ENCODE measurements at regions not wholly inside any gene's neighbourhood (a gene's known extent, or its start where the extent isn't known, plus 50 kb on each side); places are given as distances from the start of the nearest gene placed in this dataset.

GRCh38 chr6:51057296-51057695, 238.6 kb downstream of the TFAP2B start:
- H3K27me3 ChIP-seq (replicated peaks; ENCODE audit: insufficient read depth), result no peaks in the 10 kb centered on the region
- DNase-seq (ENCODE audit: low spot score), result no peak
- H3K9me3 ChIP-seq, result no peaks in the 10 kb centered on the region
- H3K4me1 ChIP-seq (replicated peaks), result no peaks in the 10 kb centered on the region
- TF ChIP-seq POLR2A (IDR thresholded peaks at IDR 0.05), result no peak
- no peak for TF ChIP-seq POLR2AphosphoS5 (IDR thresholded peaks at IDR 0.05)
- no peak for TF ChIP-seq CTCF (IDR thresholded peaks at IDR 0.05)
- intact Hi-C loops (cut with DNase I), result no loop called here
- H3K4me3 ChIP-seq, result no peak overlapping the region
- no peak overlapping the region for H3K27ac ChIP-seq
- WGBS, result 76% methylated on average over 4 of the region's 4 CpGs
- no peaks in the 10 kb centered on the region for H3K36me3 ChIP-seq

GRCh38 chr6:51060262-51060762, 241.6 kb downstream of the TFAP2B start:
- Histone ChIP-seq H3K27me3 (replicated peaks; ENCODE audit: insufficient read depth) (no peaks in the 10 kb centered on the region), H3K4me1 (replicated peaks) (no peaks in the 10 kb centered on the region), H3K9me3 (no peaks in the 10 kb centered on the region), H3K36me3 (no peaks in the 10 kb centered on the region), H3K27ac (no peak overlapping the region), H3K4me3 (no peak overlapping the region)
- WGBS, result 86% methylated on average over 3 of the region's 3 CpGs
- intact Hi-C loops (cut with DNase I), result no loop called here
- no peak for DNase-seq (ENCODE audit: low spot score)
- TF ChIP-seq POLR2A (IDR thresholded peaks at IDR 0.05) (no peak), CTCF (IDR thresholded peaks at IDR 0.05) (no peak), POLR2AphosphoS5 (IDR thresholded peaks at IDR 0.05) (no peak)

- H3K27me3 ChIP-seq (replicated peaks; ENCODE audit: insufficient read depth), result no peaks in the 10 kb centered on the region
- H3K27ac ChIP-seq, result no peak overlapping the region
- no peaks in the 10 kb centered on the region for H3K9me3 ChIP-seq
- no peak for TF ChIP-seq CTCF (IDR thresholded peaks at IDR 0.05)
- no peak for TF ChIP-seq POLR2A (IDR thresholded peaks at IDR 0.05)
- no peak for TF ChIP-seq POLR2AphosphoS5 (IDR thresholded peaks at IDR 0.05)
- intact Hi-C loops (cut with DNase I), result no loop called here
- H3K4me1 ChIP-seq (replicated peaks), result no peaks in the 10 kb centered on the region
- DNase-seq (ENCODE audit: low spot score), result no peak
- H3K4me3 ChIP-seq, result no peak overlapping the region
- WGBS, result 65% methylated on average over 3 of the region's 3 CpGs
- H3K36me3 ChIP-seq, result no peaks in the 10 kb centered on the region
These were observed 243.6 kb downstream of the TFAP2B start for GRCh38 chr6:51062166-51062722.

- Histone ChIP-seq H3K4me1 (replicated peaks) (no peaks in the 10 kb centered on the region), H3K27me3 (replicated peaks; ENCODE audit: insufficient read depth) (no peaks in the 10 kb centered on the region), H3K9me3 (no peaks in the 10 kb centered on the region), H3K4me3 (no peak overlapping the region), H3K27ac (no peak overlapping the region), H3K36me3 (no peaks in the 10 kb centered on the region)
- 71% methylated on average over 3 of the region's 3 CpGs for WGBS
- TF ChIP-seq CTCF (IDR thresholded peaks at IDR 0.05) (no peak), POLR2A (IDR thresholded peaks at IDR 0.05) (no peak), POLR2AphosphoS5 (IDR thresholded peaks at IDR 0.05) (no peak)
- intact Hi-C loops (cut with DNase I), result no loop called here
- no peak for DNase-seq (ENCODE audit: low spot score)
These were observed 259.3 kb downstream of the TFAP2B start for GRCh38 chr6:51077821-51078518.

GRCh38 chr6:51090343-51090742, 271.7 kb downstream of the TFAP2B start:
- H3K27me3 ChIP-seq (replicated peaks; ENCODE audit: insufficient read depth), result no peaks in the 10 kb centered on the region
- H3K36me3 ChIP-seq, result no peaks in the 10 kb centered on the region
- DNase-seq (ENCODE audit: low spot score), result no peak
- no peaks in the 10 kb centered on the region for H3K4me1 ChIP-seq (replicated peaks)
- intact Hi-C loops (cut with DNase I), result no loop called here
- H3K4me3 ChIP-seq, result no peak overlapping the region
- no peak overlapping the region for H3K27ac ChIP-seq
- no peaks in the 10 kb centered on the region for H3K9me3 ChIP-seq
- no peak for TF ChIP-seq POLR2AphosphoS5 (IDR thresholded peaks at IDR 0.05)
- TF ChIP-seq CTCF (IDR thresholded peaks at IDR 0.05), result no peak
- no peak for TF ChIP-seq POLR2A (IDR thresholded peaks at IDR 0.05)

Data from prostate gland (tissue), 2 donors.